Stimulated activated CD8-positive, alpha-beta memory T cell treated with anti-CD3 and anti-CD28 coated beads, Interleukin-4, amount 100 ng/mL, for 24 hours (primary cell): ENCODE measurements at regions not wholly inside any gene's neighbourhood (a gene's known extent, or its start where the extent isn't known, plus 50 kb on each side); places are given as distances from the start of the nearest gene placed in this dataset.
"Not testable (repeated sequence)": the region's sequence is repeated elsewhere in the genome, so short reads cannot be mapped to it uniquely, and the experiment has no call there.

Experiments used
- DNase-seq: peaks from one replicate; pipeline ENCODE4 v3.0.0-alpha.2; 2020; ENCODE audit warnings: low read depth

DNA sequence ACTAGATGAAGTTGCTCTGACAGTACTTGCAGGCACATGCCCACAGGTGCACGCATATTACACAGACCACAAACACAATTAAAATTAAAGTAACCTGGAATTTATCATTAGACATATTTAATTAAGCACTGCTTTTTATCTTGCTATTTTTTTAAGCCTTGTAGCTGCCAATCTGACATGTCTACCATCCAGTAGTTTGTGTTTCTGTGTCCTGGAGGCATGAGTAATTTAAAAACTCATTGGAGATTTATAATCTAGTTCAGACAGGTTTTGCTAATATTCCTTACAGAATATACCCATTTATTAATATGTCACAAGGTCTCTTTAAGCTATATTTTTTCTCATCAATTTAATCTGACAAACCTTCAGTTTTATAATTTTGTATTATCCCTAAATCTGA, 445.0 kb upstream of the KLF6 start:
- no peak for DNase-seq

DNA sequence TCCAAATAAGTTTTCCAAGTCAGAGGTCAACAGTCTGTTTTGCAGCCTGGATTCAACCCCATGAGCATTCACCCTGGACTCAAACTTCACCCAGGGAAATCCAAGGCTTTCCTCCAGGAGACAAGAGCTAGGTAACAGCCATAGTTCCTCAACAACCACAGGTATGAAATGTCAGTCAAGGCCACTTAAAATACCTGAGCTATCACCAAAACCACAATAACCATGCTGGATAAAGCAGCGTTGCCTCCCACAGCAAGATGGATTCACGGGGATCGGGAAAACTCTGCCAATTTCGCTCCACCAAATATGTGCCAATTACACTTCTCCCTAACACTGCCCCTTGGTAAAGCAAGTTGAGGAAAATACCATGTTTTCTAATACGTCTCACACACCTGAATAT, 444.1 kb upstream of the KLF6 start:
- no peak for DNase-seq

DNA sequence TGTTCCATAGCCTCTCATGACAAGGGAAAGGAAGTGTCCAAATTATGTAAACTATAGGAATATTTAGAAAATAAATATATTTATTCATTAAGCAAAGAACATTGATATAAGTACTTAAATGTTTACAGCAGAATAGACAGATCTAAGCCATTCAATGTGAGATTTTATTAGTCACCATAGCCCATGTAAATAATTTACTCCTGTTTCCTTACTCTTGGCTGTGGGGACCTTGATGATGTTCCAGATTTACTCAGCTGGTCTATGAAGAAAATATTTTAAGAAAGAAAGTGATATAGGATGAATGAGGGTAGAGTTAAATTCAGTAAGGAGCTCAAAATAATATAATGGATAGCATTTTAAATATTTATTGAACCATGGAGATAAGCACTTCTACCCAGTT, 442.6 kb upstream of the KLF6 start:
- DNase-seq: no peak

DNA sequence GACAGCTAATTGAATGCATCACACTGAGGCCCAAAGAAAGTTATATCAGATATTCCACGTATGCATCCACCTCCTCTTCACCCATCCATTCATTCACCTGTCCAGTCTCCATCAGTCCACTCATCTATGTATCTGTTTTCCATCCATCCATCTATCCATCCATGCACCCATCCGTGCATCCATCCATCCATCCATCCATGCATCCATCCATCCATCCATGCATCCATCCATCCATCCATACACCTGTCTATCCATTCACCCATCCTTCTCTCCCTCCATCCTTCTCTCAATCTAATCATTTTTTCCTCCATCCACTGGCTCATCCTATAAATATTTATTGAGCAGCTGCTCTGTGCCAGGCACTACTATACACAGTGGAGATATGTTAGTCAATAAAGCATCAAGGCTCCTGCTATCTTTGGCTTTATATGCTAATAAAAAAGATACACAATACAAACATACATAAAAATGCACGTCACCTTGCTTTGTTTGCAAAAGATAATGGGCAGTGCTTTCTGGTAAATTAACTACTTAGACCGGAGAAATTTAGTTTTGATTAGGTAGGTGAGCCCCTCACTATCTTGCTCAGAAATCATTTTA, 442.0 kb upstream of the KLF6 start:
- no peak for DNase-seq

DNA sequence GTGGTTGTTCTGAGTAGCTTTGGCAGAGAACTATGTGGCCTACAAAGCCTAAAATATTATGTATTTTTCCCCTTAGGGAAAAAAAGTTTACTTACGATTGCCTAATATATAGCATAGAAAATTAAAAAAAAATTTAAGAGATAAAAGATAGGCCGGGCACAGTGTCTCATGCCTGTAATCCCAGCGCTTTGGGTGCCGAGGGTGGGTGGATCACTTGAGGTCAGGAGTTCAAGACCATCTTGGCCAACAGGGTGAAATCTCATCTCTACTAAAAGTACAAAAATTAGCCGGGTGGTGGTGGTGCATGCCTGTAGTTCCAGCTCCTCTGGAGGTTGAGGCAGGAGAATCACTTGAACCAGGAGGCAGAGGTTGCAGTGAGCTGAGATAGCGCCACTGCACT, 439.2 kb upstream of the KLF6 start:
- no peak for DNase-seq

DNA sequence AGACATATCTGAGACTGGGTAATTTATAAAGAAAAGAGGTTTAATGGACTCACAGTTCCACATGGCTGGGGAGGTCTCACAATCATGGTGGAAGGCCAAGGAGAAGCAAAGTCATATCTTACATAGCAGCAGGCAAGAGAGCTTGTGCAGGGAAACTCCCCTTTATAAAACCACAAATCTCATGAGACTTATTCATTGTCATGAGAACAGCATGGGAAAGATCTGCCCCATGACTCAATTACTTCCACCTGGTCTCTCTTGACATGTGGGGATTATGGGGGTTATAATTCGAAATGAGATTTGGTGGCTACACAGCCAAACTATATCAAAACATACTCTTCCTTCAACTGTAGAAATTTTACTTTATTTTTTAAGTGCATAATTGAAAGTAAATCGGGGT, 436.3 kb upstream of the KLF6 start:
- DNase-seq: not testable (repeated sequence)

DNA sequence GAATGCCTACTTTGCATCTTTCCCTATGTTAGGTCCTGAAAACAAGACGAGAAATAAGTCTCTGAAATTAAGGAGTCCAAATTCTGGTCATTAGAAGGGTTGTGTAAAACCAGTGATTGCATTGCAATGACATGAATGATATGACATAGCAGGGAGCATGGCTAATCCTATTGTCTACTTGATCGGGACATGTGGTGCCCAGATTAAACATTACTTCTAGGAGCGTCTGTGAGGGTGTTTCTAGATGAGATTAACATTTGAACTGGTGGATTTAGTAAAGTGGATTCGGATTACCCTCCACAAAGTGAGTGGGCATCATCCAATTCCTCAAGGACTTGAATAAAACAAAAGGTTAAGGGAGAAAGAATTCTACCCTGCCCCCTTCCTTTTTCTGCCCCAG, 434.9 kb upstream of the KLF6 start:
- no peak for DNase-seq

DNA sequence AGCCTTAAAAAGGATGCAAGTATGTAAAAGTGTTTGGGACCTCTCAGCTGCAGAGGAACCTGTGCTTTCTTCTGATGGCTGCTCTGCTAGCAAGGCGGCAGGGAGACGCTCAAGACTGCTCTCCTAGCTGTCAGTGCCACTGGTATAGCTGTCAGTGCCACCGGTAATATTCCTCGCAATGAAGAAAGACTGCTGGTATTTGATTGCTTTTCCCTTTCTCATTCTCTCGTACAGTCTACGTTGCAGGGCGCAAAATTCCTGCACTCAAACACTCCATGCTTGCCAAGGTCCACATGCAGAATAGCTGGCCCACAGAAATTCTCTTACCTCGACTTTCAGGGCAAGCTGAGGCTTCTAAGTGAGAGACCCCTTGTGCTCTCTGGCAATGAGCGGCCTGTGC, 432.6 kb upstream of the KLF6 start:
- DNase-seq: no peak

DNA sequence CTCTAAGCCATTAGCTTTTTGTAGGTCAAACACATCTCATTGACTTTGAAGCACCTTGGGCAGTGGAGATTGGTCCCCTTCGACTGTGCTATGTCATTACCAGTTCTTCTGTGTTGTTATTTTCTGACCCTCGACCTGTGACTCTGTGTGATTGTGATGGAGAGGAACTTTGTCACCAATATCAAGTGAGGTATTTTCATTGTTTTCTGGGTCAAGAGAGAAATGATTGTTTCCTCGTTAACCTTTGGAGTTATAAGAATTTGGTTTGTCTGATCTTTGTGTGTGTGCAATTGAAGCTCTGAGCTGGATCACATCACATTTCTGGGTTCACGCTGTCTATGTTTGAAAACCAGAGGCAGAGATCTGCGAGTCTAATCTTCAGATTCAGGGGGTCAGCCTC, 432.2 kb upstream of the KLF6 start:
- no peak for DNase-seq

DNA sequence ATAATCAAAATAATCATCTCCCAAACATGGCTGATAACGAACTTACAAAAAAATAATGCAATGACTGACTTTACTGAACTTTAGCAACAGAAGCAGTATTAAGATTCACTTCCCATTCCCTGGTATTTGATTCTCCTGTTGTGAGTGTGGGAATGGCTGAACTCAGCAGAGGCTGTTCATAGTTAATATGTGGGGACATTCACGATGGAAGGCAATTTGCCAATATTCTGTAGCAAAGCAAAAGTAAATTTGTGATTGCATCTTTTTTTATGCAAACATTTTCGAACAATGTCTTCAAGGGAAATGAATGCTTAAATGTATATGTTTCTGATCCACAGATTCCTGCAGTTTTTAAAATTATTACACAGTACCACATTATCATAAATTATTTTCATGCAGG, 431.7 kb upstream of the KLF6 start:
- no peak for DNase-seq

DNA sequence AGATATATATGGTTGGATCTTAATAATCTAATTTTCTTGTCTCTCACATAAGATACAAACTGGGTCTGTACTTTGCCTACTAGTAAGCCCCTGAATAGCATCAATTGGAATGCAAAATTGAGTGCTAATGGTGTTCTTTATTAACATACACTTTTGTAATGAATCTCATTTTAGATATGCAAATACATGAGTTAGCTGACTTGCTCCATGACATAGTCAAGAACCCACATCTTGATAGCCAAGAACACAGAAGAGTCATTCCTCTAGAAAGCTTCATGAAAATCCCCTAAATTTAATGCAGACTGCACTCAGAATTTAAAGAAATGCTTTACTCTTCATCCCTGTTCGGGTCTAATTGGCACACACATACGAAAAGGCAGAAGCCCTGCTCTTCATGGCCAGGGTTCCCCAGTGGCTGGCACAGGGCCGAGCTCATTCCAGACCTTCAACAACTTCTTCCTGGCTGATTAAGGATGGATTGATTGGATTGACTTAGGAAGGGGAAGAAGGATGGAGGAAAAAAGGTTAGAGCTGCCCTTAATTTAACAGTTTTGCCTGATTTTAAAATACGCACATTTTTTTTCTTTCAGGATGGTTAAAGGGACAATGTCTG, 431.1 kb upstream of the KLF6 start:
- DNase-seq: no peak

DNA sequence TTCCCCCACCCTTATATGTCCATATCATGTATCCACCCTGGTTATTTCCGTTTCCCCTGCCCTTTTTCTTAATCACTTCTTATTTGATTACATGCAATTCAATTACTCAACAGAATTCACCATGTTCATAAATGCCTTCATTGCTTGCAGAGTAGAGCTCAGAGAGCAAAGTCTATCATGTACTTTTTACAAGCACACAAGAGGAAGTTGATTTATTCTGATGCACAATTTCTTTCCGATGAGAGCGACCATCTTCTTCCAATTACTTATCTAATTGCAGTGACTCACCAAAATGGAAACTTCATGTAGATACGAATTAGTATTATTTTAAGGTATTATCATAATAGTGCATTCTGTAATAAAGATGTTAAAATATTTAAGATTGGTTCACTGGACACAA, 430.5 kb upstream of the KLF6 start:
- no peak for DNase-seq

DNA sequence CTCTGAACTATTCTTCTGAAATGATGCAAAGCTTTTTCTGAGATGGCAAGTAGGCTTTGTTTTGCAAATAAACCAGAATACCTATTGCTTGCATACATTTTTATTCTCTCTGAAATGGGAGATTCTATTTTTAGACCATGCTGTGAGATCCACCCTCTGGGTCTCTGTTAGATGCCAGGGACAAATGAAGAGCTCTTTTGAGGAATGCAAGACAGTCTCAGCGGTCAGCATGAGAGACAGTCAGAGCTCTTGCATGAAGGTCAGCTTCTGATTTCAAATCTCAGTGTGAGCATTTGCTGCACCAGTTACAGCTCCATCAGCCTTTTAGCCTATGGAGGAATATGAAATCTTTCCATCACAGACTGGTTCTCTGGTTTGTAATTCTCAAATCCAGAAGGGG, 429.9 kb upstream of the KLF6 start:
- DNase-seq: no peak

DNA sequence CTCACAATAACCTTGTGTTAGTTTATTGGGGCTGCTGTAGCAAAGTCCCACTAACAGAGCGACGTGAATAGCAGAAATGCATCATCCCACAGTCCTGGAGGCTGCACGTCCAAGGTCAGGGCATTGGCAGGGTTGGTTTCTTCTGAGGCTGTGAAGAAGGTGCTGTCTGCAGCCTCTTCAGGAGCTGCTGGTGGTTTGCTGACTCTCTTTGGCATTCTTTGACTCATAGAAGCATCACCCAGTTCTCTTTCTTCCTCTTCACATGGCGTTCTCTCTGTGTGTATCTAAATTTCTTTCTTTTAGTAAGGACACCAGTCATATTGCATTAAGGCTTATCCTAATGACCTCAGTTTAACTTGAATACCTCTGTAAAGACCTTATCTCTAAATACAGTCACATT, 428.4 kb upstream of the KLF6 start:
- DNase-seq: no peak

DNA sequence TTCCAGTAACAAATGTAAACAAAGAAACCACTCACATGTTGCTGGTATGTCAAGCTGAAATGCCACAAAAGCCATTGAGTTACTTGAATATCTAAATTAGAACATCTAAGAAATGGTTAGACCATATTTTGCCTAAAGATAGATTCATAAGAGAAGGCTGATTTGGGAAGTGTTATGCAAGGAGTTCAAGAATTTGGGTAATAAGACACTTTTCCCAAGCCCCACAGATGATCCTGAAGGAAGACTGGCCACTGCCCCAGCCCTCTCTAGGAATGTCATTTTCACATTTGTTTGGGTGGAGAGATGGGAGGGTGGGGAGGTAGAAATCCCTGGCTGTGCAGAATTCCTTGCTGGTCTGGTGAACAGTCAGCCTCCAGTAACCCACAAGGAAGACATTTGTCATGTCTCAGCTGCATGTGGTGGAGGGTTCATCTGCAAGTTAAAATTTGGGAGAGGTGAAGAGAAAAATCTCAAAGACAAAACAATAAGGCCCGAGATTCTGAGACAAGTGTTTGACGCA, 427.2 kb upstream of the KLF6 start:
- no peak for DNase-seq

DNA sequence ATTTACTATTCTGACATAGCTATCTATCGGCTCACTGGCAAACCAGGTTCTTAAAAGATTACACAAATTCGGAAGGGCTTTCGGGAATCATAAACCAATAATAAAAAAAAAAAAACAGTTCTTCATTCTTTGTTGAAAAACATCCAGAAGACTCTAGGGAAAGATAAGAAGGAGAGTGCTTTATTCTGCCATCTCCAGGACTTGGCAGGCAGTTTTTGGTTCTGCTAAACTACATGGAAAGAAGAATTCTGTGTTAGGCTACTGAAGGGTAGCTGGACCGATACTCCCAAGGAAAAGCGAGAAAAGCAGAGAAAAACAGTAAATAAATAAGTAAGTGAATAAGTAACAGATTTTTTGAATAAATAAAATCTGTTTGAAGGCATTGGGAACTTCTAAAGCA, 423.5 kb upstream of the KLF6 start:
- no peak for DNase-seq

DNA sequence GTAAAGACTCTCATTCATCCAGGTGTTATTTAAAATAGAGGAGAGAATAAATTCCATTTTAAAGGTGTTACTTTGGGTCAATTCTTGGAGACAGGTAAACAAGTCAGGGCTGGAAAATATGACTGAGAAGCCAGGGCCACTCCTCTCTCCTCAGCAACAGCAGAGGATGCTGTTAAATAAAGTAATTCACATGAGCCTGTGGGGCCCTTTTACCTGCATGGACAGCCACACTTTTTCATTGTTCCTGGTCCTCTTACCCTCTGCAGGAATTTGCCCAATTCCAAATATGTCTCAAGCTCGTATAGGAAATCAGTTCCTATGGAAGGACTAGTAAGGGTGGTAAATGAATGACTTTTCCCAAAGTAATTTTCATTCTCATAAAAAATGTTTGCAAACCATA, 420.1 kb upstream of the KLF6 start:
- DNase-seq: no peak

DNA sequence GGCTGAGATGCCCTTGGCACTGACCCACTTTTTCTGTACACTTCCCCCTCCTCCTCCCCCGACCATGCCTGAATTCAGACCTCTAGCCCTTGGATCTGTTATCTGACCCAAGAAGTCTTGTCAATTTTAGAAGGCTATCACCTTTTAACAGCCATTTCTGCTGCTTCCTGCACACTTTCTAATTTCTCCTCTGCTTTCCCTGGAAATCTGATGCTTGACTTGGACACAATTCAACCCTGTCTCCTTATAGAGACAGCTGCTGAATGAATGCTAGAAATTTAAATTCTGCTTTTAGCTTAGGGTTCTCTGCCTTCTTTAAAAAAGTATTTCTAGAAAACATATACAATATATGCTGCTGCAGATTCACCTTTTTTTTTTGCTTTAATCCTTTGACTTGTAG, 417.9 kb upstream of the KLF6 start:
- DNase-seq: no peak

DNA sequence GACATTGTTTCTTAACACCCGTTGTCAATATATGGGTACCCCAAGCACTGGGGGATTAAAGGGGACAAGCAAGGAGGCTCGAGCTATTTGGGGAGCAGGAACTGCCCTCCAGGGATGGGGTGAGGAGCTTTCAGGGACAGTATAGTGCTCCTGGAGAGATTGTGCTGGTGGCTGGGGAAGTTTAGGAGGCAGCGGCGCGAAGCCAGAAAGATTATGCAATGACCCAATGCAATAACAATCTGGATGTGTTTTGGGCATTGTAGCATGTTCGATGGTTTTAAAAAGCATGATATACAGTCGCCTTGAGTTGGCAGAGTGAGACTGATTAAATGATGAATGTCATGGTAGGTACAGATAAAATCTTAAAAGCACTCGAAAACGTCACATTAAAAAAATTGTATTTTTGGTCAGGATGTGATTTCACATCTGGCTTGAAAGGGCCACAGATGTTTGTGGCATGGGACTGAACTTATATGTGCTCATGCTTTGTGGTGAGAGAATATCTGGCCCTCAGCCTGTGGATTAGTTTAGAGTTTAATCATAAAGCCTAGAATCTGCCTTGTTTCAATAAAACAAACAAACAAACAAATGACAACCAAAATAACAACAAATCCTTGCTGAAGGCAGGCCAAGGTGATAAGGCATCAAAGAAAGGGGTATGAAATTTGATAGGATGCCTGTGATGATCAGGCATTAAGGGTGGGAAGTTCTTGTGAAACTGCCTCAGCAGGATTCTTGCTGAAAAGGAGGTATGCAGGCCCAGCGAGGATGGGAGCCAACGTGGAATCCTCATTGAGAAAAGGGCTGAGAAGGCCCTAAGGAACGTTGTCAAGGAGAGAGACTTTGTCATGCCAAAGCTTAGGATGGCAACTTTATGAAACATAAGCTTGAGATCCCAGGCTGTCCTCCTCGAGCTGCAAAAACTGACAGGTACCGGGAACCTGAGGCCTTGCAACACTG, 417.1 kb upstream of the KLF6 start:
- no peak for DNase-seq

DNA sequence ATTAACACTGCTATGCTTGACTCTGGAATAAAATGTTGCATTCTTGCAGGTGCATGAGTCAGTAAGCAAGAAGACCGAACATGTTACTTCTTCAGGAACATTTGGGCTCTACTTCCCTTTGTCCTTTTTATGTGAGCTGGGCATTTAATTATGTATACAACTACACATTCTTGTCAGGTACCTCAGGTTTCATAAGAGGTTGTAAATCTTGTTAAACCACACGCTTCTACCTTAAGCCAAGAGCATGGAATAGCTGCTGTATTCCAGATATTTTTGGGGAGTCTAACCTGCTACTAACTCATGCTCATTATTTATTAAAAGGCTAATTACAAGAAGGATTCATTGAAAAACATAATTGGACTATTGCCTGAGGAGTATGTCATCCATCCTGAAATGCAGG, 414.2 kb upstream of the KLF6 start:
- no peak for DNase-seq

DNA sequence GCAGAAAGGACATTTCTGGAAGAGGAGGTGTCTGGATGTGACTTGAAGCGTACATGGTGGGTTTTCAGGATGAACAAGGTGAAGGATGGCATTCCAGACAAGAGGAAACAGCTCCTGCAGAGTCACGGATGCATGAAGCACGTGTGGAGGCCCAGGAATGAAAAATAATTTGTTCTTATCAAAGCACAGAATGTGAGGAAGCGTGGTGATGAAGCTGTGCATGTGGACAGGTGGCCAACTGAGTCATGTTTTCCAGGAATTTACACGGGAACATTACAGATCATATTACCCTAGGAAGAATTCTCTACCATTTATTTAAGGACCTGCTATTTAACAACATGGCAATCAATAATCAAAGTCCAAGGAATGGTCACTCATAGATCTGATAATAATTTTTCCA, 413.2 kb upstream of the KLF6 start:
- no peak for DNase-seq

DNA sequence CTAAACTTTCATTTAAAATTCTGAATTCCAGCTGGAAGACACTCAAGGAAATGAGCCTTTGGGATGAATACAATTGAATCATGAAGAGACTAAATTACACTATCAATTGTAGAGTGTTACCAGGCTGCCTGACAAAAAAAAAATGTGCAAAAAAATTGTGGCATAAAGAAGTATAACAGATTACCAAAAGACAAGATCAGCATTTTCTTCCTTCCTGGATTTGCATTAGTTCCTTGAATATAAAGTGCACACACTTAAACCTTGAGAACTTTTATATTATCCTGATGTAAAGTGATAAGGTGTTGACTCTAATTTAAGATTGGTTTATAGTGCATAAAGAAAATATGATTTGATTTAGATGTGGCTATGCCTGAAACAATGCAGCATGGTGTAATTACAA, 412.7 kb upstream of the KLF6 start:
- no peak for DNase-seq

DNA sequence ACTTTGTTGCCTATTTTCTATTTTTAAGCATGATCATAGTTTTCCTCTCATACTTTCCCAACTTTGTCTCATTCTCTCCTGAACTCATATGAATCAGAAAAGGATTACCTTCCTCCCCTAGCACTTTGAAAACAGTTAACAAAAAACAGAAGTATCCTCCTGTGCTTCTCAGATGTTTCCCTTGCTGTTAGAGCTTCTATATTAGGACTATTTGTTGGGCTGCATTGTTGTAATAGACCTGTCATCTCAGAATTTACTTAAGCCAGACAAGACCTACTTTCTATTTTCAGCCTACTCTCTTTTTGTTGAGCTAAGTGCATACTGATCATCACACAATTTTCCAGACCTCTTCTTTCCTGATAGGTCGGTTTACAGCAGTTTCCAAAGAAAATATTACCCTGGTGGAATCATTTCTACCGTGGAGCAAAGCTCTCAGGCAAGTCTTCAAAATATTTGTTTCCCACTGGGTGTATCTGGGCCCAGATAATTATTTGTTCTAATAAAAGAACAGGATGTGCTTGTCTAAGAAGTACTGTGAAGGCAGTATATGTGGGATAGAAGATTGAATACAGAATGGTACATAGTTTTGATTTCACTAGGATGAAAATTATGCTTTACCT, 411.9 kb upstream of the KLF6 start:
- DNase-seq: no peak
